ENCODE measurements at regions not wholly inside any gene's neighbourhood (a gene's known extent, or its start where the extent isn't known, plus 50 kb on each side); places are given as distances from the start of the nearest gene placed in this dataset.

DNA sequence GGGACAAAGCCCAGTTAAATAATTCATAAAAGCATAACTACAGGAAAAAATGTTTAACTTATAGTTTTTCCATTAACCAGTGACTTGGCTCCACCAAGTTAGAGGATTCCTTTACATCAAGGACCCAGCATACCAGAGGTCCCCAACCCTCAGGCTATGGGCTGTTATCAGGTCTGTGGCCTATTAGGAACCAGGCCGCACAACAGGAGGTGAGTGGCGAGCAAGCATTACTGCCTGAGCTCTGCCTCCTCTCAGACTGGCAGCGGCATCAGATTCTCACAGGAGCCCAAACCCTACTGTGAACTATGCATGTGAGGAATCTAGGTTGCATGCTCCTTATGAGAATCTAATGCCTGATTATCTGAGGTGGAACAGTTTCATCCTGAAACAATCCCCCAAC, 303.1 kb downstream of the ELAVL2 start:
- Histone ChIP-seq H3K4me1 (no peaks in the 10 kb centered on the region), H3K36me3 (no peaks in the 10 kb centered on the region), H3K4me3 (no peak overlapping the region), H3K27me3 (no peaks in the 10 kb centered on the region), H3K27ac (no peak overlapping the region), H3K9me3 (peaks cover 0 to 10% (median 1%) of the 10 kb centered on the region in 4 donors)
- 84 to 100% (median 90%) methylated on average over 2 to 3 of the region's 3 CpGs for WGBS, 5 donors
- DNase-seq, result no peak
- intact Hi-C loops (cut with DNase I; ENCODE audit: low total_unique reads), result no loop called here
- TF ChIP-seq EP300 (IDR thresholded peaks at IDR 0.05), result no peak
- TF ChIP-seq, protein P1, sequence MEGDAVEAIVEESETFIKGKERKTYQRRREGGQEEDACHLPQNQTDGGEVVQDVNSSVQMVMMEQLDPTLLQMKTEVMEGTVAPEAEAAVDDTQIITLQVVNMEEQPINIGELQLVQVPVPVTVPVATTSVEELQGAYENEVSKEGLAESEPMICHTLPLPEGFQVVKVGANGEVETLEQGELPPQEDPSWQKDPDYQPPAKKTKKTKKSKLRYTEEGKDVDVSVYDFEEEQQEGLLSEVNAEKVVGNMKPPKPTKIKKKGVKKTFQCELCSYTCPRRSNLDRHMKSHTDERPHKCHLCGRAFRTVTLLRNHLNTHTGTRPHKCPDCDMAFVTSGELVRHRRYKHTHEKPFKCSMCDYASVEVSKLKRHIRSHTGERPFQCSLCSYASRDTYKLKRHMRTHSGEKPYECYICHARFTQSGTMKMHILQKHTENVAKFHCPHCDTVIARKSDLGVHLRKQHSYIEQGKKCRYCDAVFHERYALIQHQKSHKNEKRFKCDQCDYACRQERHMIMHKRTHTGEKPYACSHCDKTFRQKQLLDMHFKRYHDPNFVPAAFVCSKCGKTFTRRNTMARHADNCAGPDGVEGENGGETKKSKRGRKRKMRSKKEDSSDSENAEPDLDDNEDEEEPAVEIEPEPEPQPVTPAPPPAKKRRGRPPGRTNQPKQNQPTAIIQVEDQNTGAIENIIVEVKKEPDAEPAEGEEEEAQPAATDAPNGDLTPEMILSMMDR (IDR thresholded peaks at IDR 0.05), result no peak
- no peak for TF ChIP-seq POLR2A (IDR thresholded peaks at IDR 0.05)
- no peak for TF ChIP-seq POLR2AphosphoS5 (IDR thresholded peaks at IDR 0.05)

DNA sequence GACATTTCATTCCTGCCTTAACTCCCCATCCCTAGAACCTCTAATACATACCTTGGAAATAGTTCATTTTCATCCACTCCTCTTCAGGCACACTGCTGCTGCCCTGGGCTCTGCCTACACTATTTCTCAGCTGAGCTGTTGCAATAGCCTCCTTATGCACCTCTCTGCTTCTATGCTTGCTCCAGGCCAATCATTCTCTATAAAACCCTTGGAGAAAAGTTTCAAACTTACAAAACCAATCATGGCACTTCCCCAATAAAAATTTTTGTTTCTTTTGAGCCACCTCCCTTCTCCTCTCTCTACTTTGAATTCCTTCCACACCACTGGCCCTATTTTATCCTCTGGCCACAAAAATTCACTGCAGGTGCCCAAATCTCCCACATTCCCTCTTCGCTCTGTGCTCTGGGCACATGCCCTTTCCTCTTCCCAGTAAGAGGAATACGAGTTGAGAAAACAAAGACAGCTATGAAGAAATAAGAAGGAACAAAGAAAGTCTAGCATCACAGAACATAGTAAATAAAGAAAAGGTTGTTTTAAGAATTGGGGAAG, 301.4 kb downstream of the ELAVL2 start:
- intact Hi-C loops (cut with DNase I; ENCODE audit: low total_unique reads), result no loop called here

DNA sequence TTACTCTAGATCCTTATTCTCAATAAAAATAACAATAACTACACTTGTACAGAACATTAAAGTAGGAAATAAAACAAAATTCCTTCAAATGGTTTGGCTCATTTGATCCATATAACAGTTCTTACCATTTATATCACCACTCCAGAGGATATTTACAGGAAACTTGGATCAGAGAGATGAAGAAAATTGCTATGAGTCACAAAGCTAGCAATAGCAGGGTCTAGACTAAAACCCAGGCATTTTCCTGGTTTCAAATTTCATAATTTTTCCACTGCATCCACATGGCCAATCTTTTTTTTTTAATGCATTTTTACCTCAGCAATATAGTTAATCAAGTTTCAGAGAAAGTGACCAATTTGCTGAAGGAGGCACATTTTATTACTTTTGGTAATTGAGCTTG, 299.2 kb downstream of the ELAVL2 start:
- intact Hi-C loops (cut with DNase I; ENCODE audit: low total_unique reads), result no loop called here
- DNase-seq, result no peak
- Histone ChIP-seq H3K4me1 (no peaks in the 10 kb centered on the region), H3K4me3 (no peak overlapping the region), H3K9me3 (peaks cover 0 to 20% (median 10%) of the 10 kb centered on the region in 4 donors), H3K27me3 (no peaks in the 10 kb centered on the region), H3K36me3 (no peaks in the 10 kb centered on the region), H3K27ac (no peak overlapping the region)
- TF ChIP-seq POLR2A (IDR thresholded peaks at IDR 0.05), result no peak
- TF ChIP-seq POLR2AphosphoS5 (IDR thresholded peaks at IDR 0.05), result no peak
- TF ChIP-seq, protein P1 (IDR thresholded peaks at IDR 0.05), result no peak
- TF ChIP-seq EP300 (IDR thresholded peaks at IDR 0.05), result no peak

More for the DNA sequence above, 301.4 kb downstream of the ELAVL2 start:
- DNase-seq, result no peak
- peaks cover 3 to 9% (median 7%) of the 10 kb centered on the region in 4 donors for H3K9me3 ChIP-seq
- WGBS, 5 donors, result 55 to 71% (median 69%) methylated on average over 2 of the region's 2 CpGs
- H3K36me3 ChIP-seq, result no peaks in the 10 kb centered on the region
- TF ChIP-seq, protein P1 (IDR thresholded peaks at IDR 0.05), result no peak
- TF ChIP-seq POLR2A (IDR thresholded peaks at IDR 0.05), result no peak
- TF ChIP-seq POLR2AphosphoS5 (IDR thresholded peaks at IDR 0.05), result no peak
- TF ChIP-seq EP300 (IDR thresholded peaks at IDR 0.05), result no peak
- no peak overlapping the region for H3K27ac ChIP-seq
- H3K4me3 ChIP-seq, result no peak overlapping the region
- no peaks in the 10 kb centered on the region for H3K4me1 ChIP-seq
- no peaks in the 10 kb centered on the region for H3K27me3 ChIP-seq

DNA sequence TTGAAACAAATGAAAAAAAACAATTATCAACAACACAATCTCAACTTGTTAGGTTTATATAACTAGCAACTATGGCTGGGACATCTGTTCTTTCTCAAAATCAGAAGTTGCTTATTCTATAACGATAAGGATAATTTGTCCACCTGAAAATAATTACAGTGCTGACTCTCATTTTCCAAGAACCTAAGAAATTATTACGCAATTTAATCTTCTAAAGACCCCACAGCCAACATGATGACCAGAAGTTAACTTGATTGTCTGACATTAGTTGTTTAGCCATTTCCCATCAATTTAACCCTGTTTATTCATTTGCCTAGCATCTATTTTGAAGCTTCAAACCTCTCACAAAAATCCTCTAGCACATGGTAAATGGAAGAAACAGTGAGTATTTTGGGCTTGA, 293.8 kb downstream of the ELAVL2 start:
- WGBS, 5 donors, result 68 to 81% (median 80%) methylated on average over 2 of the region's 2 CpGs

More for the DNA sequence above, 293.8 kb downstream of the ELAVL2 start:
- H3K27me3 ChIP-seq, result peaks cover 0 to under 1% (median 0%) of the 10 kb centered on the region in 3 donors
- intact Hi-C loops (cut with DNase I; ENCODE audit: low total_unique reads), result no loop called here
- no peak overlapping the region for H3K4me3 ChIP-seq
- H3K4me1 ChIP-seq, result peaks cover 0 to 1% (median 0%) of the 10 kb centered on the region in 4 donors
- H3K36me3 ChIP-seq, result no peaks in the 10 kb centered on the region
- H3K9me3 ChIP-seq, result peaks cover 0 to 20% (median 10%) of the 10 kb centered on the region in 4 donors
- no peak for TF ChIP-seq EP300 (IDR thresholded peaks at IDR 0.05)
- H3K27ac ChIP-seq, result no peak overlapping the region
- no peak for DNase-seq
